ENCODE measurements at regions not wholly inside any gene's neighbourhood (a gene's known extent, or its start where the extent isn't known, plus 50 kb on each side); places are given as distances from the start of the nearest gene placed in this dataset.

- 88% methylated on average over 1 of the region's 1 CpG; no CpG with 5 or more reads in 1 of the 2 experiments for WGBS, 2 experiments (ENCODE audit: insufficient coverage in 2 of 2)
- Histone ChIP-seq H3K27ac (ENCODE audit: low read depth, low read length, severe bottlenecking) (no peak overlapping the region), H3K9me3 (ENCODE audit: control insufficient read depth, low read length) (no peaks in the 10 kb centered on the region), H3K4me1 (ENCODE audit: control insufficient read depth, insufficient read depth, low read length, poor library complexity, severe bottlenecking) (peaks cover 5% of the 10 kb centered on the region), H3K4me3 (ENCODE audit: extremely low read depth, insufficient read depth, low read length, poor library complexity, severe bottlenecking) (no peak overlapping the region), H3K36me3 (ENCODE audit: control insufficient read depth, insufficient read depth, low read length) (no peaks in the 10 kb centered on the region)
Observed at GRCh38 chr17:14776791-14777190, 475.9 kb downstream of the HS3ST3B1 start.

GRCh38 chr17:14775731-14776492 is 475.0 kb downstream of the HS3ST3B1 start:
- H3K4me1 ChIP-seq (ENCODE audit: control insufficient read depth, insufficient read depth, low read length, poor library complexity, severe bottlenecking) = peaks cover 5% of the 10 kb centered on the region
- no peak overlapping the region for H3K4me3 ChIP-seq (ENCODE audit: extremely low read depth, insufficient read depth, low read length, poor library complexity, severe bottlenecking)
- H3K27ac ChIP-seq (ENCODE audit: low read depth, low read length, severe bottlenecking) = no peak overlapping the region
- no peaks in the 10 kb centered on the region for H3K9me3 ChIP-seq (ENCODE audit: control insufficient read depth, low read length)
- WGBS, 2 experiments (ENCODE audit: insufficient coverage in 2 of 2) = 82 to 89% methylated on average over 4 to 7 of the region's 8 CpGs
- H3K36me3 ChIP-seq (ENCODE audit: control insufficient read depth, insufficient read depth, low read length) = no peaks in the 10 kb centered on the region

DNA sequence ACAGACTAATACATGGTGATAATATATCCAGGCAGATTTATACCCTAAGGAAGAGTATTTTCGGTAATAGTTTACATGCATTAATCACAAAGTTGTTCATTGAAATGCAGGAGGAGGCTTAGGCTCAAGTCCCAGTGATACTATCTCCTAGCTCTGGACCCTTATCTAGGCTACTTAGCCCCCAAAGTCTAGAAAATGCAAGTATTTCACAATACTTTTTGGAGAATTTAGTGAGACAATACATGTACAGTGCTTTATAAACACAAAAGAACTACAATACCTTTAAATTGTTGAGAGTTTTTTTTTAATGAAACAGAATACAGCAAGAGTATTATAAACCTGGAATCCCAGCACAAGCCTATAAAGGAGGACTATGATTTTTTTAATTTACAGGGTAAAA is 473.9 kb downstream of the HS3ST3B1 start:
- no peaks in the 10 kb centered on the region for H3K36me3 ChIP-seq (ENCODE audit: control insufficient read depth, insufficient read depth, low read length)
- H3K4me1 ChIP-seq (ENCODE audit: control insufficient read depth, insufficient read depth, low read length, poor library complexity, severe bottlenecking) = peaks cover 5% of the 10 kb centered on the region
- WGBS, 2 experiments (ENCODE audit: insufficient coverage in 2 of 2) = 100% methylated on average over 1 of the region's 1 CpG; no CpG with 5 or more reads in 1 of the 2 experiments
- H3K4me3 ChIP-seq (ENCODE audit: extremely low read depth, insufficient read depth, low read length, poor library complexity, severe bottlenecking) = no peak overlapping the region
- H3K27ac ChIP-seq (ENCODE audit: low read depth, low read length, severe bottlenecking) = no peak overlapping the region
- no peaks in the 10 kb centered on the region for H3K9me3 ChIP-seq (ENCODE audit: control insufficient read depth, low read length)

DNA sequence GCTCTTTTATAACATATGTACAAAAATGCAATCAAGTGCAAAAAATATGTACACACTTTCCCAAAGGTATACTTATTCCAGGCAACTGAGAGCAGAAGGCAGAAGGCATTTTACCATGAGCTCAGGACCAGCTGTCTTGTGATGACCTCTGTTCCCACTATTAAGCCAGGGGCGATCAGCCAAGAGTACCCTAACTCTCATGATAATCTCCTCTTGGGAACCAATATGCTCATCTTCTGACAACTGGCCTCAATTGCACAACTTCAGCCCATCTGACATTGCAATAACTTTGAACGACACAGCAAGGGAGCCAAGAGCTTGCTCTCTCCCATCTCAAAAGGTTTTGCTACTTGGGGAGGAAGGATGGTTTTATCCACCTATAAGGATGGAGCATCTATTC is 471.9 kb downstream of the HS3ST3B1 start:
- 88 to 89% methylated on average over 1 of the region's 2 CpGs for WGBS, 2 experiments (ENCODE audit: insufficient coverage in 2 of 2)
- Histone ChIP-seq H3K9me3 (ENCODE audit: control insufficient read depth, low read length) (no peaks in the 10 kb centered on the region), H3K4me1 (ENCODE audit: control insufficient read depth, insufficient read depth, low read length, poor library complexity, severe bottlenecking) (peaks cover 5% of the 10 kb centered on the region), H3K36me3 (ENCODE audit: control insufficient read depth, insufficient read depth, low read length) (no peaks in the 10 kb centered on the region), H3K27ac (ENCODE audit: low read depth, low read length, severe bottlenecking) (no peak overlapping the region), H3K4me3 (ENCODE audit: extremely low read depth, insufficient read depth, low read length, poor library complexity, severe bottlenecking) (no peak overlapping the region)

- H3K4me3 ChIP-seq (ENCODE audit: extremely low read depth, insufficient read depth, low read length, poor library complexity, severe bottlenecking) = no peak overlapping the region
- H3K27ac ChIP-seq (ENCODE audit: low read depth, low read length, severe bottlenecking) = no peak overlapping the region
- peaks cover 5% of the 10 kb centered on the region for H3K4me1 ChIP-seq (ENCODE audit: control insufficient read depth, insufficient read depth, low read length, poor library complexity, severe bottlenecking)
- no peaks in the 10 kb centered on the region for H3K36me3 ChIP-seq (ENCODE audit: control insufficient read depth, insufficient read depth, low read length)
- H3K9me3 ChIP-seq (ENCODE audit: control insufficient read depth, low read length) = no peaks in the 10 kb centered on the region
- 90 to 95% methylated on average over 2 to 6 of the region's 6 CpGs for WGBS, 2 experiments (ENCODE audit: insufficient coverage in 2 of 2)
Observed at GRCh38 chr17:14771543-14771942, 470.7 kb downstream of the HS3ST3B1 start.

DNA sequence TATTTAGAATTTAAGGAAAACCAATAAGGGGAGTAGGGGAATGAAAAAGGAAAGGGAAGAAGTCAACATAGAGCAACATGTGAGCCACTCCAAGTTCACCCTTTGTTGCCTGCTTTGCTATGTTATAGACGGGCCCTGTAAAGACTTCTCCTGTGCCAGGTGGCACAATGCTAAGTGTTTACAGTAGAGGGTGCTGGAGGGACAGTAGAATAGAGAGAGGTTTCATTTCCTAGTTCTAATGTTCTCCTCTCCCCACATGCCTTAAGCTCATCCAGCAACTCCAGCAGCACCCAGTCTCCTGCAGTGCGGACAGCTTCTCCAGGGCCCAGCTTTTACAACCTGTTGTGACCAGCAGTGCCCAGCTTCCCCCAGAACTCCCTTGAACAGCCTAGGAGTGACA is 468.0 kb downstream of the HS3ST3B1 start:
- no peaks in the 10 kb centered on the region for H3K36me3 ChIP-seq (ENCODE audit: control insufficient read depth, insufficient read depth, low read length)
- WGBS, 2 experiments (ENCODE audit: insufficient coverage in 2 of 2) = 92% methylated on average over 2 of the region's 2 CpGs; no CpG with 5 or more reads in 1 of the 2 experiments

GRCh38 chr17:14762736-14763479 is 462.0 kb downstream of the HS3ST3B1 start:
- Histone ChIP-seq H3K4me1 (ENCODE audit: control insufficient read depth, insufficient read depth, low read length, poor library complexity, severe bottlenecking) (no peaks in the 10 kb centered on the region), H3K36me3 (ENCODE audit: control insufficient read depth, insufficient read depth, low read length) (no peaks in the 10 kb centered on the region), H3K9me3 (ENCODE audit: control insufficient read depth, low read length) (no peaks in the 10 kb centered on the region), H3K4me3 (ENCODE audit: extremely low read depth, insufficient read depth, low read length, poor library complexity, severe bottlenecking) (no peak overlapping the region), H3K27ac (ENCODE audit: low read depth, low read length, severe bottlenecking) (no peak overlapping the region)
- WGBS, 2 experiments (ENCODE audit: insufficient coverage in 2 of 2) = 100% methylated on average over 2 of the region's 3 CpGs

More for the DNA sequence above, 468.0 kb downstream of the HS3ST3B1 start:
- Histone ChIP-seq H3K4me1 (ENCODE audit: control insufficient read depth, insufficient read depth, low read length, poor library complexity, severe bottlenecking) (no peaks in the 10 kb centered on the region), H3K4me3 (ENCODE audit: extremely low read depth, insufficient read depth, low read length, poor library complexity, severe bottlenecking) (no peak overlapping the region), H3K9me3 (ENCODE audit: control insufficient read depth, low read length) (no peaks in the 10 kb centered on the region), H3K27ac (ENCODE audit: low read depth, low read length, severe bottlenecking) (no peak overlapping the region)

DNA sequence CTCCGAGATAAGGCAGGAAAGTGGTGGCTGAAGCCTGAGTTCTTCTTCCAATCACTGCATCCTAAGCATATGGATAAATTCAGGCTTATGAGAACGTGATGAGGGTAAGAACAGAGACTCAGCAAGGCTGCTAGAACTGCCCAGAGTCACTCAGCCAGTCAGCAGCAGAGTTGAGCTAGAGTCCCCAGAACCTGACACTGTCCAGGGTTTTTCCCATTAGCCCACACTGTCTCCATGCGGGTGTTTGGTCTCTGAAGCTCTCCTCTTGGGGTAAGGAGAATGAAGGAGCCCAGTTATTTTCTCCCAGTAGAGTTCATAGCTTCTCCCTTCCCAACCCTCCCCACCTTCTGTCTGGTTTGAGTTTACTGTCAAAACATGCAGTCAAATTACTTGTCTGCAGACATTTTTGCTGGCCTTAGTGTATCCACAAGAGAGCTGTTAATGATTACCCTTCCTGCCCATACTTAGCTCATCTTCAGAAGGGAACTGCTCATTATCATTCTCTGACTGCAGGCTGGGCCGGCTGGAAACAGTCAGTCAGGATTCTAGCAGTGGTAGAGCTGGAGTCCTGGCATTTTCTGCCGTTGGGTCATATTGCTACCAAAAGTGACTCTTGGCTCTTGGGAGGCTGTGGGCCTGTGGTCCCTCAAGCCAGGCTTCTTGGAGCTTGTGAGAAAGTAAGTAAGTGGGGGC is 460.0 kb downstream of the HS3ST3B1 start:
- Histone ChIP-seq H3K4me1 (ENCODE audit: control insufficient read depth, insufficient read depth, low read length, poor library complexity, severe bottlenecking) (no peaks in the 10 kb centered on the region), H3K4me3 (ENCODE audit: extremely low read depth, insufficient read depth, low read length, poor library complexity, severe bottlenecking) (no peak overlapping the region), H3K36me3 (ENCODE audit: control insufficient read depth, insufficient read depth, low read length) (no peaks in the 10 kb centered on the region), H3K9me3 (ENCODE audit: control insufficient read depth, low read length) (no peaks in the 10 kb centered on the region), H3K27ac (ENCODE audit: low read depth, low read length, severe bottlenecking) (peak overlapping the region; percentile 24)
- WGBS, 2 experiments (ENCODE audit: insufficient coverage in 2 of 2) = 84 to 88% methylated on average over 4 to 5 of the region's 5 CpGs

DNA sequence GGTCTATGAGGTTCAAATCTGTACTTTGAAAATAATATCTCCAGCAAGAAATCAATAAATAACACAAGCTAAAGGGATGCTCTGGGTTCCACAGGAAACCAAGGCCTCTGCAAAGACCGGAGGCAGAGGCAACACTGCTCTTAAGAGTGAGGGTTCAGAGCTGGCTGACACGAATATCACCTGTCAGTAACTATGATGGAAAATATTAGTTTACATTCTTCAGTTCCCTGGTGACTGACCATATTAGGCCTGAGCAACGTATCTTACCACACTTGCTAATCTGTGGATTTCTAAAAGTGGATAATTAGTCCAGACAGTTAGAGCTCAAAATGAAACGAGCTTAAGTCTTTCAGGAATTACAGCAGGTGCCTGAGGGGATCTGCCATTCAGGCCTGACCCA is 459.3 kb downstream of the HS3ST3B1 start:
- no peaks in the 10 kb centered on the region for H3K9me3 ChIP-seq (ENCODE audit: control insufficient read depth, low read length)
- H3K4me3 ChIP-seq (ENCODE audit: extremely low read depth, insufficient read depth, low read length, poor library complexity, severe bottlenecking) = no peak overlapping the region
- no peaks in the 10 kb centered on the region for H3K36me3 ChIP-seq (ENCODE audit: control insufficient read depth, insufficient read depth, low read length)
- no peak overlapping the region for H3K27ac ChIP-seq (ENCODE audit: low read depth, low read length, severe bottlenecking)
- no peaks in the 10 kb centered on the region for H3K4me1 ChIP-seq (ENCODE audit: control insufficient read depth, insufficient read depth, low read length, poor library complexity, severe bottlenecking)
- WGBS, 2 experiments (ENCODE audit: insufficient coverage in 2 of 2) = 76 to 82% methylated on average over 2 to 3 of the region's 4 CpGs

GRCh38 chr17:14759325-14759724 is 458.4 kb downstream of the HS3ST3B1 start:
- Histone ChIP-seq H3K27ac (ENCODE audit: low read depth, low read length, severe bottlenecking) (no peak overlapping the region), H3K9me3 (ENCODE audit: control insufficient read depth, low read length) (no peaks in the 10 kb centered on the region), H3K4me1 (ENCODE audit: control insufficient read depth, insufficient read depth, low read length, poor library complexity, severe bottlenecking) (no peaks in the 10 kb centered on the region), H3K4me3 (ENCODE audit: extremely low read depth, insufficient read depth, low read length, poor library complexity, severe bottlenecking) (no peak overlapping the region), H3K36me3 (ENCODE audit: control insufficient read depth, insufficient read depth, low read length) (no peaks in the 10 kb centered on the region)

Data from mesodermal cell (in vitro differentiated cells).